HCT116 (cell line): ENCODE measurements at regions not wholly inside any gene's neighbourhood (a gene's known extent, or its start where the extent isn't known, plus 50 kb on each side); places are given as distances from the start of the nearest gene placed in this dataset.

Experiments
- ATAC-seq: fragments of 200-7000 bp; cut with Tn5 transposase; 2 replicates; pipeline ENCODE4 v1.9.1; 2020; ENCODE audit warnings: mild to moderate bottlenecking, moderate library complexity
- BruUV-seq: library from RNA; stranded (reverse); fragments of 400-500 nt; replicated peaks from 2 replicates; lab custom pipeline; 2021; lab: Mats Ljungman, UMichigan
- CTCF ChIA-PET: fragments of 300-600 bp; sonication (Branson Sonifier 250); formaldehyde crosslinking; loops from one replicate; lab custom pipeline; 2021; ENCODE audit warnings: antibody characterized with exemption; lab: Charles Lee
- POLR2A ChIA-PET: fragments of 300-600, 350-600 bp; sonication (Branson Sonifier 250); formaldehyde crosslinking; loops from one replicate; lab custom pipeline; 2021; ENCODE audit warnings: antibody characterized with exemption; lab: Charles Lee
- RAD21 ChIA-PET, 2 experiments: fragments of 300-600 bp; sonication (Branson Sonifier 250); formaldehyde crosslinking; loops; one replicate each; lab custom pipeline; 2023; ENCODE audit warnings: low total read pairs in 2 of 2; ENCODE audit not compliant: uncharacterized antibody in 2 of 2, unreplicated experiment in 2 of 2, low non-redundant PET in 1 of 2; lab: Charles Lee
- DNase-seq: peaks from one replicate; pipeline ENCODE4 v3.0.0-alpha.2; 2010; ENCODE audit warnings: low read depth, low spot score
- H2AFZ ChIP-seq: fragments of 200-600 bp; shearing (Covaris generic), sonication (generic); 2 replicates; pipeline ENCODE4 v1.6.1; 2017; ENCODE audit warnings: low read depth, mixed run types, mixed read lengths, antibody characterized with exemption, low read length; ENCODE audit not compliant: poor library complexity, severe bottlenecking
- H3K27ac ChIP-seq: 2 replicates; pipeline ENCODE4 v1.5.1; 2012; ENCODE audit warnings: low read depth, low read length
- H3K27me3 ChIP-seq: fragments of 200-600 bp; sonication (generic); 2 replicates; pipeline ENCODE4 v1.6.1; 2016; ENCODE audit warnings: mixed run types, low read length, mixed read lengths; ENCODE audit not compliant: insufficient read depth
- H3K36me3 ChIP-seq, 2 experiments: fragments of 200-500 bp in 1 of 2; fragments of 200-600 bp in 1 of 2; sonication (Bioruptor generic) in 1 of 2; sonication (generic) in 1 of 2; 2 replicates each; pipeline versions ENCODE4 v1.5.1 to v1.6.1; 2014 to 2016; ENCODE audit warnings: low read length in 2 of 2, inconsistent platforms in 1 of 2, mixed read lengths in 1 of 2, mixed run types in 1 of 2; ENCODE audit not compliant: insufficient read depth in 2 of 2, control insufficient read depth in 1 of 2
- H3K4me1 ChIP-seq, 2 experiments: fragments of 200-600 bp in 1 of 2; sonication (generic) in 1 of 2; 2 replicates each; pipeline versions ENCODE4 v1.5.1 to v1.6.1; 2012 to 2017; ENCODE audit warnings: low read length in 2 of 2, inconsistent platforms in 1 of 2, mild to moderate bottlenecking in 1 of 2, mixed read lengths in 1 of 2, mixed run types in 1 of 2, moderate library complexity in 1 of 2; ENCODE audit not compliant: insufficient read depth in 2 of 2, control insufficient read depth in 1 of 2
- H3K4me2 ChIP-seq: fragments of 200-600 bp; sonication (generic); 2 replicates; pipeline ENCODE4 v1.6.1; 2017; ENCODE audit warnings: mixed run types, low read length, mixed read lengths
- H3K4me3 ChIP-seq, 2 experiments: fragments of 200-600 bp in 1 of 2; sonication (generic) in 1 of 2; replicated peaks in 1 of 2; 2 replicates each; pipeline ENCODE4 v1.5.1; 2011 to 2016; ENCODE audit warnings: low read length in 2 of 2, control low read depth in 1 of 2, low read depth in 1 of 2, mild to moderate bottlenecking in 1 of 2, mixed read lengths in 1 of 2, mixed run types in 1 of 2
- H3K79me2 ChIP-seq: fragments of 200-600 bp; sonication (generic); 2 replicates; pipeline ENCODE4 v1.6.1; 2017; ENCODE audit warnings: mild to moderate bottlenecking, mixed run types, low read length, moderate library complexity, mixed read lengths; ENCODE audit not compliant: insufficient read depth
- H3K9ac ChIP-seq: fragments of 200-600 bp; sonication (generic); 2 replicates; pipeline ENCODE4 v1.6.1; 2016; ENCODE audit warnings: low read length, mixed read lengths
- H3K9me2 ChIP-seq: fragments of 200-600 bp; sonication (generic), shearing (Covaris generic); 2 replicates; pipeline ENCODE4 v1.6.1; 2017; ENCODE audit warnings: mixed run types, mild to moderate bottlenecking, moderate library complexity; ENCODE audit not compliant: insufficient read depth
- H3K9me3 ChIP-seq, 2 experiments: fragments of 200-500 bp in 1 of 2; fragments of 200-600 bp in 1 of 2; sonication (Bioruptor generic) in 1 of 2; sonication (generic) in 1 of 2; 2 replicates each; pipeline ENCODE4 v1.6.1; 2014 to 2017; ENCODE audit warnings: low read length in 2 of 2, mixed read lengths in 2 of 2, inconsistent platforms in 1 of 2, low read depth in 1 of 2, mild to moderate bottlenecking in 1 of 2, mixed run types in 1 of 2, moderate library complexity in 1 of 2; ENCODE audit not compliant: control insufficient read depth in 1 of 2, insufficient read depth in 1 of 2
- H4K20me1 ChIP-seq: fragments of 200-600 bp; sonication (generic), shearing (Covaris generic); 2 replicates; pipeline ENCODE4 v1.6.1; 2017; ENCODE audit warnings: mixed run types, mild to moderate bottlenecking, moderate library complexity; ENCODE audit not compliant: insufficient read depth
- CBX3 ChIP-seq: IDR thresholded peaks from 2 replicates; pipeline ENCODE4 v1.6.1; 2012; ENCODE audit warnings: low read depth
- CTCF ChIP-seq, 3 experiments: fragments of 200-600 bp in 1 of 3; sonication (generic) in 1 of 3; IDR thresholded peaks in 2 of 3; conservative IDR thresholded peaks in 1 of 3; 2 replicates each; pipeline ENCODE4 v1.5.1; 2012 to 2017; ENCODE audit warnings: low read depth in 2 of 3, low read length in 2 of 3, antibody characterized with exemption in 1 of 3, borderline replicate concordance in 1 of 3, control low read depth in 1 of 3, mild to moderate bottlenecking in 1 of 3, mixed read lengths in 1 of 3, mixed run types in 1 of 3, moderate library complexity in 1 of 3; ENCODE audit not compliant: insufficient read depth in 1 of 3
- EZH2 ChIP-seq: fragments of 200-600 bp; sonication (generic); IDR thresholded peaks from 2 replicates; pipeline ENCODE4 v1.6.1; 2017; ENCODE audit warnings: antibody characterized with exemption, mixed run types
- EZH2phosphoT487 ChIP-seq: fragments of 200-600 bp; IDR thresholded peaks from 2 replicates; pipeline ENCODE4 v1.6.1; 2018; ENCODE audit warnings: antibody characterized with exemption, borderline replicate concordance
- FOSL1 ChIP-seq: IDR thresholded peaks from 2 replicates; pipeline ENCODE4 v1.6.1; 2012; ENCODE audit warnings: low read depth
- POLR2AphosphoS5 ChIP-seq: IDR thresholded peaks from 2 replicates; pipeline ENCODE4 v1.6.1; 2011; ENCODE audit warnings: mild to moderate bottlenecking, low read depth, low read length, moderate library complexity
- REST ChIP-seq: IDR thresholded peaks from 2 replicates; pipeline ENCODE4 v1.6.1; 2012; ENCODE audit warnings: low read depth
- SRF ChIP-seq: IDR thresholded peaks from 2 replicates; pipeline ENCODE4 v1.6.1; 2012; ENCODE audit warnings: low read depth
- YY1 ChIP-seq: IDR thresholded peaks from 2 replicates; pipeline ENCODE4 v1.6.1; 2011; ENCODE audit warnings: low read length, low read depth, moderate library complexity, mild to moderate bottlenecking; ENCODE audit not compliant: insufficient replicate concordance; ENCODE audit errors: extremely low read depth
- ZBTB33 ChIP-seq: IDR thresholded peaks from 2 replicates; pipeline ENCODE4 v1.6.1; 2011; ENCODE audit warnings: mild to moderate bottlenecking, low read length, moderate library complexity; ENCODE audit not compliant: insufficient replicate concordance; ENCODE audit errors: extremely low read depth
- ZFX ChIP-seq: fragments of 450-650 bp; IDR thresholded peaks from 2 replicates; pipeline ENCODE4 v1.6.1; 2017
- ZNF274 ChIP-seq: fragments of 200-500 bp; sonication (Bioruptor generic); IDR thresholded peaks from 2 replicates; pipeline ENCODE4 v1.6.1; 2014; ENCODE audit warnings: mild to moderate bottlenecking, low read depth, low read length, inconsistent platforms
- intact Hi-C: fragments of 100-400 bp; cut with micrococcal nuclease; formaldehyde crosslinking; loops from 2 replicates; pipeline ENCODE4 v1.10.0; 2022

- Histone ChIP-seq H3K27ac (no peak overlapping the region), H3K79me2 (no peaks in the 10 kb centered on the region), H3K4me1 (no peaks in the 10 kb centered on the region), H4K20me1 (no peaks in the 10 kb centered on the region), H3K4me3 (no peak overlapping the region), H3K9me2 (no peaks in the 10 kb centered on the region), H2AFZ (no peak overlapping the region), H3K27me3 (no peaks in the 10 kb centered on the region), H3K36me3 (no peaks in the 10 kb centered on the region), H3K9me3 (peaks cover 3 to 6% of the 10 kb centered on the region in 2 experiments; a peak in 2 of 4 replicates), H3K4me2 (no peak overlapping the region), H3K9ac (no peak overlapping the region)
- ATAC-seq (no peak), DNase-seq (no peak)
- no TSS peak for BruUV-seq
- ChIA-PET CTCF (no interaction called here), RAD21 (no interaction called here), POLR2A (no interaction called here)
- TF ChIP-seq CBX3 (no peak), ZBTB33 (no peak), FOSL1 (no peak), REST (no peak), CTCF (IDR thresholded peaks at IDR 0.05 in 2 of 3, conservative IDR thresholded peaks at IDR 0.05 in 1 of 3; ENCODE audit: borderline replicate concordance in 1 of 3, insufficient read depth in 1 of 3, low read depth in 2 of 3, low read length in 2 of 3) (no peak), EZH2phosphoT487 (no peak), YY1 (no peak), POLR2AphosphoS5 (no peak), SRF (no peak), EZH2 (no peak), ZFX (no peak), ZNF274 (no peak)
- intact Hi-C loops: no loop called here
These were observed 976.1 kb upstream of the GYPC start for GRCh38 chr2:125679903-125680302.
